Colonic mucosa (tissue), 4 donors: ENCODE measurements at regions not wholly inside any gene's neighbourhood (a gene's known extent, or its start where the extent isn't known, plus 50 kb on each side); places are given as distances from the start of the nearest gene placed in this dataset.

ENCODE experiments used
- DNase-seq: peaks from one replicate; pipeline ENCODE4 v3.0.0-alpha.2; 2020
- H3K27ac ChIP-seq: fragments of 200-600 bp; one replicate; pipeline ENCODE4 v1.8.0; 2021
- H3K27me3 ChIP-seq: fragments of 200-600 bp; one replicate; pipeline ENCODE4 v1.8.0; 2021
- H3K36me3 ChIP-seq: fragments of 200-600 bp; one replicate; pipeline ENCODE4 v1.8.0; 2021
- H3K4me1 ChIP-seq: fragments of 200-600 bp; one replicate; pipeline ENCODE4 v1.8.0; 2021; ENCODE audit warnings: mild to moderate bottlenecking
- H3K4me3 ChIP-seq: fragments of 200-600 bp; one replicate; pipeline ENCODE4 v1.8.0; 2021
- H3K9ac ChIP-seq, 2 donors: one replicate each; pipeline ENCODE4 v1.7.0; 2013; ENCODE audit warnings: control low read depth in 2 of 2, low read depth in 2 of 2, low read length in 2 of 2
- H3K9me3 ChIP-seq: fragments of 200-600 bp; one replicate; pipeline ENCODE4 v1.8.0; 2021
- CTCF ChIP-seq: fragments of 200-600 bp; IDR thresholded peaks from one replicate; pipeline ENCODE4 v1.8.0; 2022; ENCODE audit warnings: antibody characterized with exemption, mild to moderate bottlenecking
- intact Hi-C: fragments of 100-400 bp; cut with DNase I; formaldehyde crosslinking; loops from one replicate; pipeline ENCODE4 v1.14.1; 2022
- donor health status: healthy.
- donor health status: DM: no; HTN: no; CAD: no.
- donor health status: DM: no; HTN: no; CAD: no.

GRCh38 chr1:105730701-105731100, 1325.8 kb upstream of the PRMT6 start:
- Histone ChIP-seq H3K4me1 (no peaks in the 10 kb centered on the region), H3K4me3 (no peak overlapping the region), H3K27me3 (no peaks in the 10 kb centered on the region), H3K27ac (no peak overlapping the region), H3K9me3 (no peaks in the 10 kb centered on the region), H3K9ac (no peak overlapping the region), H3K36me3 (no peaks in the 10 kb centered on the region)
- intact Hi-C loops: no loop called here
- DNase-seq: no peak
- no peak for TF ChIP-seq CTCF

DNA sequence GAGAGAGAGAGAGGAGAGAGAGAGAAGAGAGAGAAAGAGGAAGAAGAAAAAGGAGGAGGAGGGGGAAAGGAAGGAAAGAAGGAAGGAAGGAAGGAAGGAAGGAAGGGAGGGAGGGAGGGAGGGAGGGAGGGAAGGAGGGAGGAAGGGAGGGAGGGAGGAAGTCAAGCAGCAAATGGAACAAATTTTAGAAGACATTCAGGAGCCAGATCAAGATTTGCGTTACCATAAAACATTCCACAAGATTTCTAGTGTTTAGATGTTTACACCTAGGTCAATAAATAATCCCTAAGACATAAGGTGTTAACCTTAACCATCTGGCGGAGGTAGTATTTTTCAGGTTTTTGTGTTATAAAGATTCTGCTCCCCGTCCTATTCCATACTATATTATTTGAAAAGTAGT, 1320.1 kb upstream of the PRMT6 start:
- H3K27me3 ChIP-seq: no peaks in the 10 kb centered on the region
- no peaks in the 10 kb centered on the region for H3K9me3 ChIP-seq
- no peak overlapping the region for H3K4me3 ChIP-seq
- no peak for TF ChIP-seq CTCF
- intact Hi-C loops: no loop called here
- no peak overlapping the region for H3K27ac ChIP-seq
- H3K36me3 ChIP-seq: no peaks in the 10 kb centered on the region
- no peak overlapping the region for H3K9ac ChIP-seq
- H3K4me1 ChIP-seq: no peaks in the 10 kb centered on the region
- no peak for DNase-seq

DNA sequence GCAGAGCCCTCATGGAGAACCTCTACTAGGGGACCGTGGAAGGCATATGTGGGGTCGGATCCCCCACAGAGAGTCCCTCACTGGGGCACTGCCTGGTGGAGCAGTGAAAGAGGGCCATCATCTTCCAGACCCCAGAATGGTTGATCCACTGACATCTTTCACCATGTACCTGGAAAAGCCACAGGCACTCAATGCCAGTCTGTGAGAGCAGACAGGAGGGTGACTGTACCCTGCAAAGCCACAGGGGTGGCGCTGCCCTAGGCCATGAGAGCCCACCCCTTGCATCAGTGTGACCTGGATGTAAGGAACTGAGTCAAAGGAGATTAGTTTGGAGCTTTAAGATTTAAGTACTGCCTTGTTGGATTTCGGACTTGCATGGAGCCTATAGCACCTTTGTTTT, 1276.7 kb upstream of the PRMT6 start:
- intact Hi-C loops: no loop called here
- Histone ChIP-seq H3K36me3 (no peaks in the 10 kb centered on the region), H3K4me1 (no peaks in the 10 kb centered on the region), H3K9me3 (no peaks in the 10 kb centered on the region), H3K27ac (no peak overlapping the region), H3K4me3 (no peak overlapping the region), H3K27me3 (no peaks in the 10 kb centered on the region), H3K9ac (no peak overlapping the region)
- no peak for DNase-seq
- no peak for TF ChIP-seq CTCF

DNA sequence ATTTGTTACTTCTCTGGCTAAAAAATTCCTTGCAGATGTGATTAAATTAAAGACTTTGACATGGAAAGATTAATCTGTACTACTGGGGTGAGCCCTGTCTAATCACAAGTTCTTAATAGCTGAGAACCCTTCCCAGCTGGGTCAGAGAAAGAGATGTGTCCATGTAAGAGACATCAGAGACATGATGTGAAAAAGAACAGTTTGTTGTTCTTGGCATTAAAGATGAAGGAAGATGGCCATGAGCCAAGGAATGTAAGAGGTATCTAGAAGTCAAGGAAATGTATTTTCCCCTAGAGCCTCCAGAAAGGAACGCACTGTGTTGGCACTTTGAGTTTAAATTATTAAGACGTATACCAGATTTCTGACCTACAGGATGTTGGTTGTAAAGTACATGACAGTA, 1271.5 kb upstream of the PRMT6 start:
- no peaks in the 10 kb centered on the region for H3K9me3 ChIP-seq
- no peak for TF ChIP-seq CTCF
- H3K4me1 ChIP-seq: no peaks in the 10 kb centered on the region
- no peak overlapping the region for H3K9ac ChIP-seq
- no peak for DNase-seq
- H3K27me3 ChIP-seq: no peaks in the 10 kb centered on the region
- no peak overlapping the region for H3K27ac ChIP-seq
- no peaks in the 10 kb centered on the region for H3K36me3 ChIP-seq
- H3K4me3 ChIP-seq: no peak overlapping the region
- intact Hi-C loops: no loop called here

GRCh38 chr1:105793536-105794146, 1262.8 kb upstream of the PRMT6 start:
- no peaks in the 10 kb centered on the region for H3K9me3 ChIP-seq
- H3K36me3 ChIP-seq: no peaks in the 10 kb centered on the region
- H3K4me3 ChIP-seq: no peak overlapping the region
- no peaks in the 10 kb centered on the region for H3K4me1 ChIP-seq
- H3K27ac ChIP-seq: no peak overlapping the region
- peak; percentile 35 for DNase-seq
- intact Hi-C loops: loop anchor here (5.0 kb wide), 2 partner anchors 811 to 1011 kb away; no protein-coding TSS in a partner anchor
- peak; percentile 56 for TF ChIP-seq CTCF
- no peaks in the 10 kb centered on the region for H3K27me3 ChIP-seq
- no peak overlapping the region for H3K9ac ChIP-seq
